Esophagus muscularis mucosa (tissue), 4 donors: ENCODE measurements at regions not wholly inside any gene's neighbourhood (a gene's known extent, or its start where the extent isn't known, plus 50 kb on each side); places are given as distances from the start of the nearest gene placed in this dataset.

Experiments used
- DNase-seq: peaks from one replicate; pipeline ENCODE4 v3.0.0-alpha.2; 2017; ENCODE audit errors: extremely low spot score
- H3K27ac ChIP-seq, 4 donors: fragments of 200-600 bp; sonication (generic); replicated peaks in 1 of 4; 1 replicate in 3 of 4; 2 replicates in 1 of 4; pipeline ENCODE4 v1.5.1; 2016 to 2019; ENCODE audit warnings: mild to moderate bottlenecking in 1 of 4
- H3K27me3 ChIP-seq, 4 donors: fragments of 200-600 bp; sonication (generic); one replicate each; pipeline versions ENCODE4 v1.5.1 to v1.6.0; 2016 to 2019
- H3K36me3 ChIP-seq, 4 donors: fragments of 200-600 bp; sonication (generic); one replicate each; pipeline ENCODE4 v1.5.1; 2016 to 2019
- H3K4me1 ChIP-seq, 4 donors: fragments of 200-600 bp; sonication (generic); one replicate each; pipeline ENCODE4 v1.5.1; 2016 to 2019
- H3K4me3 ChIP-seq, 4 donors: fragments of 200-600 bp; sonication (generic); 1 replicate in 2 of 4; 2 replicates in 2 of 4; pipeline ENCODE4 v1.5.1; 2016 to 2019; ENCODE audit warnings: mild to moderate bottlenecking in 4 of 4, moderate library complexity in 1 of 4
- H3K9me3 ChIP-seq, 4 donors: fragments of 200-600 bp; sonication (generic); 1 replicate in 3 of 4; 2 replicates in 1 of 4; pipeline ENCODE4 v1.5.1; 2016 to 2019
- CTCF ChIP-seq, 3 experiments: fragments of 200-600 bp in 2 of 3; fragments of 450-650 bp in 1 of 3; sonication (generic) in 2 of 3; IDR thresholded peaks; one replicate each; pipeline ENCODE4 v1.5.1; 2017 to 2019; ENCODE audit warnings: antibody characterized with exemption in 3 of 3, mild to moderate bottlenecking in 2 of 3, moderate library complexity in 1 of 3
- EP300 ChIP-seq: sonication (generic); formaldehyde crosslinking; IDR thresholded peaks from one replicate; pipeline ENCODE4 v1.6.1; 2017; ENCODE audit warnings: antibody characterized with exemption
- POLR2A ChIP-seq: fragments of 450-650 bp; IDR thresholded peaks from one replicate; pipeline ENCODE4 v1.6.1; 2017; ENCODE audit warnings: antibody characterized with exemption, moderate library complexity, mild to moderate bottlenecking, low read depth
- POLR2AphosphoS5 ChIP-seq, 2 donors: sonication (generic); formaldehyde crosslinking; IDR thresholded peaks; one replicate each; pipeline ENCODE4 v1.6.1; 2017; ENCODE audit warnings: antibody characterized with exemption in 2 of 2
- WGBS: methylation state at CpG from one replicate; pipeline ENCODE4 v1.1.5; 2018; 5-methylcytosine and 5-hydroxymethylcytosine counted together
- intact Hi-C: fragments of 100-400 bp; cut with DNase I; formaldehyde crosslinking; loops from one replicate; pipeline ENCODE4 v1.15.1; 2023

- DNase-seq = no peak
- no peak overlapping the region for H3K4me3 ChIP-seq
- 72% methylated on average over 8 of the region's 8 CpGs for WGBS
- no peaks in the 10 kb centered on the region for H3K36me3 ChIP-seq
- H3K4me1 ChIP-seq = peaks cover 10 to 22% (median 13%) of the 10 kb centered on the region in 4 donors
- intact Hi-C loops = no loop called here
- peak overlapping the region; percentile 27 to 70 (median 48) for H3K27ac ChIP-seq
- H3K27me3 ChIP-seq = no peaks in the 10 kb centered on the region
- no peaks in the 10 kb centered on the region for H3K9me3 ChIP-seq
- TF ChIP-seq POLR2A = no peak
- no peak for TF ChIP-seq POLR2AphosphoS5 (IDR thresholded peaks at IDR 0.05)
- no peak for TF ChIP-seq EP300
- no peak for TF ChIP-seq CTCF (IDR thresholded peaks at IDR 0.05)
Observed at GRCh38 chr6:25178336-25179035, 100.7 kb upstream of the CARMIL1 start.

- TF ChIP-seq EP300 = no peak
- no peak for TF ChIP-seq POLR2A
- peak in 1 of 2 donors; percentile 39 for TF ChIP-seq POLR2AphosphoS5 (IDR thresholded peaks at IDR 0.05)
- TF ChIP-seq CTCF (IDR thresholded peaks at IDR 0.05) = no peak
- no peaks in the 10 kb centered on the region for H3K36me3 ChIP-seq
- WGBS = 33% methylated on average over 4 of the region's 4 CpGs
- H3K9me3 ChIP-seq = no peaks in the 10 kb centered on the region
- H3K27ac ChIP-seq = peak overlapping the region; percentile 29 to 70 (median 56)
- peaks cover 8 to 14% (median 12%) of the 10 kb centered on the region in 4 donors for H3K4me1 ChIP-seq
- H3K27me3 ChIP-seq = no peaks in the 10 kb centered on the region
- intact Hi-C loops = no loop called here
- no peak for DNase-seq
- no peak overlapping the region for H3K4me3 ChIP-seq
Observed at GRCh38 chr6:25179051-25179778, 100.0 kb upstream of the CARMIL1 start.

GRCh38 chr6:25180630-25181349 is 98.4 kb upstream of the CARMIL1 start:
- Histone ChIP-seq H3K4me3 (no peak overlapping the region), H3K27ac (peak overlapping the region; percentile 29 to 65 (median 46)), H3K27me3 (no peaks in the 10 kb centered on the region), H3K36me3 (no peaks in the 10 kb centered on the region), H3K4me1 (peaks cover 7 to 14% (median 11%) of the 10 kb centered on the region in 4 donors), H3K9me3 (no peaks in the 10 kb centered on the region)
- DNase-seq = no peak
- TF ChIP-seq CTCF (IDR thresholded peaks at IDR 0.05) (no peak), POLR2A (no peak), EP300 (no peak), POLR2AphosphoS5 (IDR thresholded peaks at IDR 0.05) (no peak)
- 94% methylated on average over 11 of the region's 11 CpGs for WGBS
- intact Hi-C loops = no loop called here

- no peaks in the 10 kb centered on the region for H3K36me3 ChIP-seq
- DNase-seq = no peak
- H3K9me3 ChIP-seq = no peaks in the 10 kb centered on the region
- no peak for TF ChIP-seq EP300
- no peak for TF ChIP-seq POLR2A
- no peak for TF ChIP-seq CTCF (IDR thresholded peaks at IDR 0.05)
- no peak for TF ChIP-seq POLR2AphosphoS5 (IDR thresholded peaks at IDR 0.05)
- no peak overlapping the region for H3K4me3 ChIP-seq
- no peaks in the 10 kb centered on the region for H3K27me3 ChIP-seq
- 72% methylated on average over 2 of the region's 4 CpGs for WGBS
- no peak overlapping the region for H3K27ac ChIP-seq
- peaks cover 6 to 14% (median 11%) of the 10 kb centered on the region in 4 donors for H3K4me1 ChIP-seq
- intact Hi-C loops = no loop called here
Observed at GRCh38 chr6:25181350-25181724, 97.8 kb upstream of the CARMIL1 start.
